IMR-90 (cell line): ENCODE measurements at regions not wholly inside any gene's neighbourhood (a gene's known extent, or its start where the extent isn't known, plus 50 kb on each side); places are given as distances from the start of the nearest gene placed in this dataset.

Source experiments
- ATAC-seq: fragments of 200-7000 bp; cut with Tn5 transposase; 2 replicates; pipeline ENCODE4 v1.9.1; 2020; ENCODE audit warnings: low read depth, mild to moderate bottlenecking, moderate library complexity
- BruUV-seq: library from RNA; stranded (reverse); fragments of 400-500 nt; replicated peaks from 2 replicates; lab custom pipeline; 2021; lab: Mats Ljungman, UMichigan
- CTCF ChIA-PET: fragments of 300-600 bp; formaldehyde crosslinking; extraction: SDS; loops from one replicate; lab custom pipeline; 2021; ENCODE audit warnings: antibody characterized with exemption; lab: Yijun Ruan, JAX
- POLR2A ChIA-PET: fragments of 300-600 bp; sonication (Branson Sonifier 250); formaldehyde crosslinking; loops from one replicate; lab custom pipeline; 2022; ENCODE audit warnings: antibody characterized with exemption; ENCODE audit not compliant: unreplicated experiment; lab: Charles Lee
- DNase-seq: peaks from one replicate; pipeline ENCODE4 v3.0.0; 2013
- H2AFZ ChIP-seq: replicated peaks from 2 replicates; pipeline ENCODE3; 2013; ENCODE audit warnings: low read length, mild to moderate bottlenecking; ENCODE audit not compliant: poor library complexity
- H2AK5ac ChIP-seq: 2 replicates; pipeline ENCODE4 v1.6.1; 2013; ENCODE audit warnings: low read depth, low read length, inconsistent platforms
- H2AK9ac ChIP-seq: replicated peaks from 2 replicates; pipeline ENCODE3; 2013; ENCODE audit warnings: mild to moderate bottlenecking, low read depth, low read length, moderate library complexity; ENCODE audit not compliant: poor library complexity
- H2BK120ac ChIP-seq: 2 replicates; pipeline ENCODE4 v1.6.1; 2013; ENCODE audit warnings: low read depth, low read length, inconsistent platforms
- H2BK15ac ChIP-seq: 3 replicates; pipeline ENCODE4 v1.6.1; 2013; ENCODE audit warnings: low read depth, low read length, inconsistent platforms
- H2BK20ac ChIP-seq: 2 replicates; pipeline ENCODE4 v1.6.1; 2013; ENCODE audit warnings: low read depth, mild to moderate bottlenecking, inconsistent platforms, low read length, moderate library complexity
- H2BK5ac ChIP-seq: 2 replicates; pipeline ENCODE4 v1.6.1; 2013; ENCODE audit warnings: mild to moderate bottlenecking, low read depth, low read length, inconsistent platforms; ENCODE audit not compliant: poor library complexity, severe bottlenecking
- H3K14ac ChIP-seq: replicated peaks from 2 replicates; pipeline ENCODE4 v1.6.1; 2013; ENCODE audit warnings: low read depth, low read length, inconsistent platforms
- H3K18ac ChIP-seq: 2 replicates; pipeline ENCODE4 v1.6.1; 2013; ENCODE audit warnings: low read depth, low read length, control low read depth
- H3K23ac ChIP-seq: 2 replicates; pipeline ENCODE4 v1.6.1; 2013; ENCODE audit warnings: low read depth, low read length, inconsistent platforms
- H3K27ac ChIP-seq: 2 replicates; pipeline ENCODE4 v1.5.1; 2013; ENCODE audit warnings: mild to moderate bottlenecking, control low read depth, low read length; ENCODE audit not compliant: insufficient read depth
- H3K27me3 ChIP-seq: 2 replicates; pipeline ENCODE4 v1.6.1; 2013; ENCODE audit warnings: low read length; ENCODE audit not compliant: control insufficient read depth, insufficient read depth
- H3K36me3 ChIP-seq: 2 replicates; pipeline ENCODE4 v1.6.1; 2013; ENCODE audit warnings: low read length, mixed read lengths; ENCODE audit not compliant: control insufficient read depth, insufficient read depth
- H3K4ac ChIP-seq: 2 replicates; pipeline ENCODE4 v1.6.1; 2013; ENCODE audit warnings: low read depth, low read length, inconsistent platforms
- H3K4me1 ChIP-seq: 2 replicates; pipeline ENCODE4 v1.6.1; 2013; ENCODE audit warnings: low read length, mixed read lengths; ENCODE audit not compliant: control insufficient read depth, insufficient read depth
- H3K4me2 ChIP-seq: 2 replicates; pipeline ENCODE4 v1.6.1; 2013; ENCODE audit warnings: low read depth, mild to moderate bottlenecking, control low read depth, low read length, moderate library complexity
- H3K4me3 ChIP-seq: 2 replicates; pipeline ENCODE4 v1.5.1; 2013; ENCODE audit warnings: low read depth, mild to moderate bottlenecking, control low read depth, low read length, moderate library complexity; ENCODE audit not compliant: insufficient read depth
- H3K56ac ChIP-seq: 2 replicates; pipeline ENCODE4 v1.6.1; 2013; ENCODE audit warnings: low read length, inconsistent platforms; ENCODE audit not compliant: insufficient read depth; ENCODE audit errors: extremely low read depth
- H3K79me1 ChIP-seq, 2 experiments: 2 replicates each; pipeline ENCODE4 v1.6.1; 2013; ENCODE audit warnings: low read length in 2 of 2, inconsistent platforms in 1 of 2, low read depth in 1 of 2
- H3K9ac ChIP-seq: 2 replicates; pipeline ENCODE4 v1.6.1; 2013; ENCODE audit warnings: low read depth, low read length, control low read depth
- H3K9me1 ChIP-seq: 2 replicates; pipeline ENCODE4 v1.6.1; 2013; ENCODE audit warnings: low read length, inconsistent platforms; ENCODE audit not compliant: insufficient read depth
- H3K9me3 ChIP-seq: 2 replicates; pipeline ENCODE4 v1.6.1; 2013; ENCODE audit warnings: low read length; ENCODE audit not compliant: control insufficient read depth, insufficient read depth
- H4K20me1 ChIP-seq: 2 replicates; pipeline ENCODE4 v1.6.1; 2013; ENCODE audit warnings: low read length, inconsistent platforms; ENCODE audit not compliant: insufficient read depth
- H4K5ac ChIP-seq: 2 replicates; pipeline ENCODE4 v1.6.1; 2013; ENCODE audit warnings: mild to moderate bottlenecking, low read depth, low read length, control low read depth
- H4K8ac ChIP-seq, 2 experiments: 2 replicates each; pipeline ENCODE4 v1.6.1; 2013; ENCODE audit warnings: low read depth in 2 of 2, low read length in 2 of 2, control low read depth in 1 of 2, inconsistent platforms in 1 of 2
- H4K91ac ChIP-seq: 2 replicates; pipeline ENCODE4 v1.6.1; 2013; ENCODE audit warnings: low read depth, low read length, inconsistent platforms; ENCODE audit not compliant: insufficient read depth
- BHLHE40 ChIP-seq: fragments of 150-350 bp; IDR thresholded peaks from 2 replicates; pipeline ENCODE4 v1.6.1; 2016; ENCODE audit warnings: mild to moderate bottlenecking, low read depth, low read length
- CEBPB ChIP-seq: IDR thresholded peaks from 2 replicates; pipeline ENCODE4 v1.6.1; 2012; ENCODE audit warnings: low read depth, low read length, improper control_type of control experiment
- CHD1 ChIP-seq: IDR thresholded peaks from 2 replicates; pipeline ENCODE4 v1.6.1; 2012; ENCODE audit warnings: low read depth, low read length, improper control_type of control experiment
- FOS ChIP-seq: fragments of 150-350 bp; IDR thresholded peaks from 2 replicates; pipeline ENCODE4 v1.6.1; 2016; ENCODE audit warnings: low read depth, low read length
- MAFK ChIP-seq: IDR thresholded peaks from 2 replicates; pipeline ENCODE4 v1.6.1; 2012; ENCODE audit warnings: low read depth, low read length, improper control_type of control experiment
- MAZ ChIP-seq: IDR thresholded peaks from 2 replicates; pipeline ENCODE4 v1.6.1; 2012; ENCODE audit warnings: low read depth, mild to moderate bottlenecking, low read length, improper control_type of control experiment, moderate library complexity, borderline replicate concordance
- MXI1 ChIP-seq: IDR thresholded peaks from 2 replicates; pipeline ENCODE4 v1.6.1; 2012; ENCODE audit warnings: low read depth, mild to moderate bottlenecking, low read length, moderate library complexity, borderline replicate concordance
- NFE2L2 ChIP-seq: fragments of 150-350 bp; IDR thresholded peaks from 2 replicates; pipeline ENCODE4 v1.6.1; 2016; ENCODE audit warnings: low read depth, mild to moderate bottlenecking, low read length
- POLR2A ChIP-seq: IDR thresholded peaks from 2 replicates; pipeline ENCODE4 v1.6.1; 2012; ENCODE audit warnings: mild to moderate bottlenecking, low read depth, low read length
- RAD21 ChIP-seq: IDR thresholded peaks from 2 replicates; pipeline ENCODE4 v1.6.1; 2012; ENCODE audit warnings: low read length, improper control_type of control experiment
- RCOR1 ChIP-seq: IDR thresholded peaks from 2 replicates; pipeline ENCODE4 v1.6.1; 2012; ENCODE audit warnings: mild to moderate bottlenecking, low read length, improper control_type of control experiment; ENCODE audit not compliant: insufficient replicate concordance
- RFX5 ChIP-seq: IDR thresholded peaks from 2 replicates; pipeline ENCODE4 v1.8.0; 2012; ENCODE audit warnings: low read depth, mild to moderate bottlenecking, low read length, moderate library complexity
- SMC3 ChIP-seq: fragments of 150-350 bp; IDR thresholded peaks from 2 replicates; pipeline ENCODE4 v1.6.1; 2016; ENCODE audit warnings: low read depth, mild to moderate bottlenecking, antibody characterized with exemption, low read length, moderate library complexity
- WGBS, 2 experiments: methylation state at CpG; one replicate each; pipeline versions ENCODE4 v1.1.5 to v1.1.7; 2013; ENCODE audit warnings: missing lambda C conversion rate in 2 of 2; ENCODE audit not compliant: insufficient read length in 1 of 2; ENCODE audit errors: extremely low coverage in 2 of 2; 5-methylcytosine and 5-hydroxymethylcytosine counted together
- dilution Hi-C: fragments of 300-500 bp; cut with HindIII; formaldehyde crosslinking; loops from one replicate; pipeline ENCODE4 v1.14.3; 2018; ENCODE audit warnings: low sequenced_read_pairs; ENCODE audit not compliant: unreplicated experiment
- in situ Hi-C: fragments of 300-500 bp; cut with MboI; formaldehyde crosslinking; loops from 3 replicates; pipeline ENCODE4 v1.14.3; 2019; ENCODE audit warnings: low sequenced_read_pairs, inconsistent platforms, mixed read lengths
- intact Hi-C: fragments of 100-400 bp; cut with micrococcal nuclease; formaldehyde crosslinking; loops from 2 replicates; pipeline ENCODE4 v1.10.0; 2022
- TF ChIP-seq, protein P1 (sequence below): fragments of 150-350 bp; IDR thresholded peaks from 2 replicates; pipeline ENCODE4 v1.6.1; 2016; ENCODE audit warnings: low read depth, mild to moderate bottlenecking, low read length, moderate library complexity, borderline replicate concordance
- TF ChIP-seq, protein P2 (sequence below): fragments of 150-350 bp; IDR thresholded peaks from 2 replicates; pipeline ENCODE4 v1.6.1; 2017; ENCODE audit warnings: mild to moderate bottlenecking, antibody characterized with exemption, low read length, low read depth
- TF ChIP-seq, protein P3 (sequence below): conservative IDR thresholded peaks from 2 replicates; pipeline ENCODE4 v1.5.1; 2012; ENCODE audit warnings: mild to moderate bottlenecking, low read depth, low read length, improper control_type of control experiment

DNA sequence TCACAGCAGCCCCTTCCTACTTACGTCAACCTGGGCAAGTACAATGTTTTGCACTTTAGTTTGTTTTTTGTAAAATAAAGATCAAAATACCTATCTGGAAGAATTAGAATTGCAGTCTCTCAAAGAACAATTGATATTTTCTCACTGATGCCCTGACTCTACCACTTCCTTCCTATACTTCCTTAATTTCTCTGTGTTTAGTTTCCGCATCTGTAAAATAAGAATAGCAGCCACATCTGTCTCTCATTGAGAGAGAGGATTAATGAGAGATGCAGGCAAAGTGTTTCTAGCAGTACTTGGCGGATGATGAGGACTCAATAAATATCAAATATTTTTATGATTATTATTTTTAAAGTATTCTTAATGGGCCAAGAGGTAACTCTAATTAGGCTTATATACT, 122.6 kb upstream of the PIEZO2 start:
- H2AFZ ChIP-seq, result no peak overlapping the region
- H3K56ac ChIP-seq, result no peak overlapping the region
- DNase-seq (no peak), ATAC-seq (no peak)
- H4K5ac ChIP-seq, result no peak overlapping the region
- WGBS, 2 experiments, result no CpG with 5 or more reads among the region's 3 CpGs
- no peaks in the 10 kb centered on the region for H3K27me3 ChIP-seq
- no peak overlapping the region for H2AK9ac ChIP-seq
- H3K9me1 ChIP-seq, result no peaks in the 10 kb centered on the region
- no peak overlapping the region for H3K4me2 ChIP-seq
- TF ChIP-seq NFE2L2, result no peak
- no peak for TF ChIP-seq MXI1
- no peak for TF ChIP-seq MAFK
- TF ChIP-seq, protein P1, sequence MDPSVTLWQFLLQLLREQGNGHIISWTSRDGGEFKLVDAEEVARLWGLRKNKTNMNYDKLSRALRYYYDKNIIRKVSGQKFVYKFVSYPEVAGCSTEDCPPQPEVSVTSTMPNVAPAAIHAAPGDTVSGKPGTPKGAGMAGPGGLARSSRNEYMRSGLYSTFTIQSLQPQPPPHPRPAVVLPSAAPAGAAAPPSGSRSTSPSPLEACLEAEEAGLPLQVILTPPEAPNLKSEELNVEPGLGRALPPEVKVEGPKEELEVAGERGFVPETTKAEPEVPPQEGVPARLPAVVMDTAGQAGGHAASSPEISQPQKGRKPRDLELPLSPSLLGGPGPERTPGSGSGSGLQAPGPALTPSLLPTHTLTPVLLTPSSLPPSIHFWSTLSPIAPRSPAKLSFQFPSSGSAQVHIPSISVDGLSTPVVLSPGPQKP, result no peak
- TF ChIP-seq RAD21, result no peak
- TF ChIP-seq, protein P2, sequence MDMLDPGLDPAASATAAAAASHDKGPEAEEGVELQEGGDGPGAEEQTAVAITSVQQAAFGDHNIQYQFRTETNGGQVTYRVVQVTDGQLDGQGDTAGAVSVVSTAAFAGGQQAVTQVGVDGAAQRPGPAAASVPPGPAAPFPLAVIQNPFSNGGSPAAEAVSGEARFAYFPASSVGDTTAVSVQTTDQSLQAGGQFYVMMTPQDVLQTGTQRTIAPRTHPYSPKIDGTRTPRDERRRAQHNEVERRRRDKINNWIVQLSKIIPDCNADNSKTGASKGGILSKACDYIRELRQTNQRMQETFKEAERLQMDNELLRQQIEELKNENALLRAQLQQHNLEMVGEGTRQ, result no peak
- TF ChIP-seq POLR2A, result no peak
- no peak for TF ChIP-seq SMC3
- no peak for TF ChIP-seq BHLHE40
- TF ChIP-seq RCOR1, result no peak
- no peak for TF ChIP-seq CEBPB
- TF ChIP-seq CHD1, result no peak
- TF ChIP-seq, protein P3, sequence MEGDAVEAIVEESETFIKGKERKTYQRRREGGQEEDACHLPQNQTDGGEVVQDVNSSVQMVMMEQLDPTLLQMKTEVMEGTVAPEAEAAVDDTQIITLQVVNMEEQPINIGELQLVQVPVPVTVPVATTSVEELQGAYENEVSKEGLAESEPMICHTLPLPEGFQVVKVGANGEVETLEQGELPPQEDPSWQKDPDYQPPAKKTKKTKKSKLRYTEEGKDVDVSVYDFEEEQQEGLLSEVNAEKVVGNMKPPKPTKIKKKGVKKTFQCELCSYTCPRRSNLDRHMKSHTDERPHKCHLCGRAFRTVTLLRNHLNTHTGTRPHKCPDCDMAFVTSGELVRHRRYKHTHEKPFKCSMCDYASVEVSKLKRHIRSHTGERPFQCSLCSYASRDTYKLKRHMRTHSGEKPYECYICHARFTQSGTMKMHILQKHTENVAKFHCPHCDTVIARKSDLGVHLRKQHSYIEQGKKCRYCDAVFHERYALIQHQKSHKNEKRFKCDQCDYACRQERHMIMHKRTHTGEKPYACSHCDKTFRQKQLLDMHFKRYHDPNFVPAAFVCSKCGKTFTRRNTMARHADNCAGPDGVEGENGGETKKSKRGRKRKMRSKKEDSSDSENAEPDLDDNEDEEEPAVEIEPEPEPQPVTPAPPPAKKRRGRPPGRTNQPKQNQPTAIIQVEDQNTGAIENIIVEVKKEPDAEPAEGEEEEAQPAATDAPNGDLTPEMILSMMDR, result no peak
- TF ChIP-seq MAZ, result no peak
- no peak for TF ChIP-seq RFX5
- TF ChIP-seq FOS, result no peak
- no peaks in the 10 kb centered on the region; the same call in none of the 2 replicates for H3K4me1 ChIP-seq
- no peaks in the 10 kb centered on the region for H3K9me3 ChIP-seq
- no peak overlapping the region for H3K9ac ChIP-seq
- H3K36me3 ChIP-seq, result no peaks in the 10 kb centered on the region
- dilution Hi-C loops, result no loop called here
- no TSS peak for BruUV-seq
- POLR2A ChIA-PET, result no interaction called here
- H4K20me1 ChIP-seq, result no peaks in the 10 kb centered on the region
- H3K14ac ChIP-seq, result no peak overlapping the region
- H3K18ac ChIP-seq, result no peak overlapping the region
- H4K8ac ChIP-seq, result no peak overlapping the region
- no peak overlapping the region for H3K4ac ChIP-seq
- no peak overlapping the region for H4K91ac ChIP-seq
- no peak overlapping the region for H3K23ac ChIP-seq
- no peaks in the 10 kb centered on the region for H3K79me1 ChIP-seq
- no peak overlapping the region for H2BK15ac ChIP-seq
- intact Hi-C loops, result no loop called here
- H2AK5ac ChIP-seq, result no peak overlapping the region
- CTCF ChIA-PET, result no interaction called here
- in situ Hi-C loops, result no loop called here
- no peak overlapping the region for H2BK120ac ChIP-seq
- no peak overlapping the region for H2BK5ac ChIP-seq
- no peak overlapping the region for H3K27ac ChIP-seq
- H3K4me3 ChIP-seq, result no peak overlapping the region
- no peak overlapping the region for H2BK20ac ChIP-seq
